Fibroblast of lung (primary cell): ENCODE measurements at regions not wholly inside any gene's neighbourhood (a gene's known extent, or its start where the extent isn't known, plus 50 kb on each side); places are given as distances from the start of the nearest gene placed in this dataset.

Experiments
- DNase-seq, 2 donors: peaks; one replicate each; pipeline versions ENCODE4 v3.0.0 to v3.0.0-alpha.2; 2010; ENCODE audit warnings: low read depth in 2 of 2
- H2AFZ ChIP-seq: 2 replicates; pipeline ENCODE4 v1.5.1; 2012; ENCODE audit warnings: low read length, control low read depth, inconsistent platforms
- H3K27ac ChIP-seq: 2 replicates; pipeline ENCODE4 v1.5.1; 2011; ENCODE audit warnings: low read length, control low read depth; ENCODE audit not compliant: insufficient read depth
- H3K27me3 ChIP-seq: 2 replicates; pipeline ENCODE4 v1.5.1; 2011; ENCODE audit warnings: mild to moderate bottlenecking, low read length; ENCODE audit not compliant: control insufficient read depth, insufficient read depth
- H3K36me3 ChIP-seq: 2 replicates; pipeline ENCODE4 v1.5.1; 2011; ENCODE audit warnings: low read length; ENCODE audit not compliant: control insufficient read depth, insufficient read depth
- H3K4me1 ChIP-seq: 2 replicates; pipeline ENCODE4 v1.5.1; 2011; ENCODE audit warnings: low read length; ENCODE audit not compliant: control insufficient read depth, insufficient read depth; ENCODE audit errors: extremely low read depth
- H3K4me2 ChIP-seq: 2 replicates; pipeline ENCODE4 v1.5.1; 2011; ENCODE audit warnings: low read length, control low read depth; ENCODE audit not compliant: insufficient read depth; ENCODE audit errors: extremely low read depth
- H3K4me3 ChIP-seq, 4 experiments: fragments of 200-600 bp in 1 of 4; sonication (generic) in 1 of 4; replicated peaks in 1 of 4; 2 replicates each; pipeline ENCODE4 v1.5.1; 2011 to 2016; ENCODE audit warnings: low read length in 4 of 4, low read depth in 3 of 4, mild to moderate bottlenecking in 3 of 4, control low read depth in 2 of 4, inconsistent platforms in 1 of 4, mixed read lengths in 1 of 4; ENCODE audit not compliant: insufficient read depth in 1 of 4; ENCODE audit errors: control extremely low read depth in 1 of 4
- H3K79me2 ChIP-seq: 2 replicates; pipeline ENCODE4 v1.5.1; 2012; ENCODE audit warnings: mild to moderate bottlenecking, low read length, inconsistent platforms; ENCODE audit not compliant: control insufficient read depth, insufficient read depth
- H3K9ac ChIP-seq: 2 replicates; pipeline ENCODE4 v1.5.1; 2011; ENCODE audit warnings: mild to moderate bottlenecking, low read length, control low read depth; ENCODE audit not compliant: insufficient read depth
- H3K9me3 ChIP-seq: 2 replicates; pipeline ENCODE4 v1.5.1; 2012; ENCODE audit warnings: low read depth, low read length; ENCODE audit not compliant: control insufficient read depth, insufficient read depth
- H4K20me1 ChIP-seq: 2 replicates; pipeline ENCODE4 v1.5.1; 2011; ENCODE audit warnings: low read length; ENCODE audit not compliant: control insufficient read depth, insufficient read depth; ENCODE audit errors: extremely low read depth
- EZH2 ChIP-seq: IDR thresholded peaks from 2 replicates; pipeline ENCODE4 v1.5.1; 2012; ENCODE audit warnings: low read length, control low read depth, mild to moderate bottlenecking; ENCODE audit errors: missing control alignments
- TF ChIP-seq, protein P1 (sequence below), 2 donors: IDR thresholded peaks in 1 of 2; conservative IDR thresholded peaks in 1 of 2; 1 replicate in 1 of 2; 2 replicates in 1 of 2; pipeline ENCODE4 v1.5.1; 2011 to 2012; ENCODE audit warnings: low read length in 2 of 2, control low read depth in 1 of 2, inconsistent platforms in 1 of 2, low read depth in 1 of 2, mild to moderate bottlenecking in 1 of 2

DNA sequence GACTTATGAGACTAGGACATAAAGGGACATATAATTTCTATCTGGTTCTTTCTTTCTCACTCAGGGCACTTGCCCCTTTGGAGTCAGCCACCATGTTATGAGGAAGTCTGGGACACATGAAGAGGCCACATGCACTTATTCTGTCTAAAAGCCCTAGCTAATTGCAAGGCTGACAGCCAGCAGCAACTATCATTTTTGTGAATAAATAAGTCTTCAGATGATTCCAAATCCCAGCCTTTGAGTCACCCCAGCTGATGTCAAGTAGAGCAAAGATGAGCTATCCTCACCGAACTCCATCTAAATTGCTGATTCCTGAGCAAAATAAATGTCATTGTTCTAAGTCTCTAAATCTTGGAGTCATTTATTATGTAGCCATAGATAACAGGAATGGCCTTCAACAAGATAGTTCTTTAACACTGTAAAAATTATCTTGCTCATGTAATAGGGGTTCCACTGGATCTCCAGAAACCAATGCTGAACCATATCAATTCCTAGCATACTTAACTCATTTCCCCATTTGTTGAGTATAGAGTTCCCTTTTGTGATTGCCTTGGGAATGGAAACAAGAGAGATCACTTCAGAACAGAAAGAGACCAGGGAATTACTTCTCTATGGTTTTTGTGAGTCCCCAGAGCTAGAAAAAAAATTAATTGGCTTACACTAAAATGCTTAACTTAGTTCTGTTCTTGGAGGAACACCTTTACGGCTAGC is 50.6 kb upstream of the FN1 start:
- no peak for DNase-seq
- no peak overlapping the region for H3K4me2 ChIP-seq

More for the DNA sequence above, 50.6 kb upstream of the FN1 start:
- Histone ChIP-seq H2AFZ (no peak overlapping the region), H3K9ac (no peak overlapping the region), H3K4me3 (no peak overlapping the region), H3K27ac (no peak overlapping the region), H3K36me3 (no peaks in the 10 kb centered on the region), H3K9me3 (no peaks in the 10 kb centered on the region), H3K79me2 (no peaks in the 10 kb centered on the region), H3K4me1 (no peaks in the 10 kb centered on the region), H4K20me1 (no peaks in the 10 kb centered on the region), H3K27me3 (no peaks in the 10 kb centered on the region)
- TF ChIP-seq, protein P1, sequence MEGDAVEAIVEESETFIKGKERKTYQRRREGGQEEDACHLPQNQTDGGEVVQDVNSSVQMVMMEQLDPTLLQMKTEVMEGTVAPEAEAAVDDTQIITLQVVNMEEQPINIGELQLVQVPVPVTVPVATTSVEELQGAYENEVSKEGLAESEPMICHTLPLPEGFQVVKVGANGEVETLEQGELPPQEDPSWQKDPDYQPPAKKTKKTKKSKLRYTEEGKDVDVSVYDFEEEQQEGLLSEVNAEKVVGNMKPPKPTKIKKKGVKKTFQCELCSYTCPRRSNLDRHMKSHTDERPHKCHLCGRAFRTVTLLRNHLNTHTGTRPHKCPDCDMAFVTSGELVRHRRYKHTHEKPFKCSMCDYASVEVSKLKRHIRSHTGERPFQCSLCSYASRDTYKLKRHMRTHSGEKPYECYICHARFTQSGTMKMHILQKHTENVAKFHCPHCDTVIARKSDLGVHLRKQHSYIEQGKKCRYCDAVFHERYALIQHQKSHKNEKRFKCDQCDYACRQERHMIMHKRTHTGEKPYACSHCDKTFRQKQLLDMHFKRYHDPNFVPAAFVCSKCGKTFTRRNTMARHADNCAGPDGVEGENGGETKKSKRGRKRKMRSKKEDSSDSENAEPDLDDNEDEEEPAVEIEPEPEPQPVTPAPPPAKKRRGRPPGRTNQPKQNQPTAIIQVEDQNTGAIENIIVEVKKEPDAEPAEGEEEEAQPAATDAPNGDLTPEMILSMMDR (conservative IDR thresholded peaks at IDR 0.05 in 1 of 2, IDR thresholded peaks at IDR 0.05 in 1 of 2; ENCODE audit: low read depth in 1 of 2, low read length in 2 of 2), result no peak
- TF ChIP-seq EZH2, result no peak
